Putamen (tissue), 1 donor: ENCODE measurements at regions not wholly inside any gene's neighbourhood (a gene's known extent, or its start where the extent isn't known, plus 50 kb on each side); places are given as distances from the start of the nearest gene placed in this dataset.

ENCODE experiments used
- DNase-seq: peaks from one replicate; pipeline ENCODE4 v3.0.0-alpha.2; 2016; ENCODE audit warnings: low spot score

DNA sequence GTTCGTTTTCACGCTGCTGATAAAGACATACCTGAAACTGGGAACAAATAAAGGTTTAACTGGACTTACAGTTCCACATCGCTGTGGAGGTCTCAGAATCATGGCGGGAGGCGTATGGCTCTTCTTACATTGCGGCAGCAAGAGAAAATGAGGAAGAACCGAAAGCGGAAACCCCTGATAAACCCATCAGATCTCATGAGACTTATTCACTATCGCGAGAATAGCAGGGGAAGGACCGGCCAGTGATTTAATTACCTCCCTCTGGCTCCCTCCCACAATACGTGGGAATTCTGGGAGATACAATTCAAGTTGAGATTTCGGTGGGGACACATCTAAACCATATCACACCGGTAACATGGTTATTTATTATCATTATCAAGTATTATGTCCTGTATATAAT is 2204.5 kb downstream of the ARAP2 start:
- no peak for DNase-seq

DNA sequence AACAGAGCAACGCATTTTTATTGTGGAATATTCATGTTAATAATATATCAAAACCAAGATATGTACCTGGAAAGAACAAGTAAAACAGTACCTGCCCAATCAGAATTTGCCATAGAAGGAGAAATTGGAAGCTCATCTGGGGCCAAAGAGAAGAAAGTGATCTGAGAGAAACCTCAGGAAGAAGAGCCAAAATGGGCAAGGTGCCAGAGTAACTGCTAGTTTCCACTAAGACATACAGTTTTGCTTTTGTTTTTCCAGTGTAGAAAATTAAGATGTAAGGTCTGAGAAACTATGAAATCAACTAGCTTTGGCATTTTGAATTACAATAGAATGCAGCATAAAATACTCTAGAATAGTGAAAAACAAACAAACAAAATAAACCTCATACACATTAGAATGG is 2201.2 kb downstream of the ARAP2 start:
- DNase-seq = no peak

DNA sequence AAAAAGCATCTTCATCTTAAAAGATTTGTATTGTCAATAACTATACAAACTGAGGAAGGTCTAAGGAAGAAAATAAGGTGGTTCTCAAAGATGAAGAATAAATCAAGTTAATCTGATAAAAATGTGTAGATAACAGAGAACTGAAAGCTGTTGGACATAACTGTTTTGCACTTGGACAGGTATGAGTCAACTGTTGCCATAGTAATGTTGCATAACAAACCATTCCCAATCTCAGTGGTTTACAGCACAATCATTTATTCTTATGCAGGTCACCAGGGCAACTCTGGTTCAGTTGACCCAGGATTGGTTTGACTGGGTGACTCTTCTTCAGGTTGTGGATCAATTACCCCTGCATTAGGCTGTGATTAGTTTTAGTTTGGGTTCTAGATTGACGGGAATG is 2197.7 kb downstream of the ARAP2 start:
- DNase-seq = no peak

DNA sequence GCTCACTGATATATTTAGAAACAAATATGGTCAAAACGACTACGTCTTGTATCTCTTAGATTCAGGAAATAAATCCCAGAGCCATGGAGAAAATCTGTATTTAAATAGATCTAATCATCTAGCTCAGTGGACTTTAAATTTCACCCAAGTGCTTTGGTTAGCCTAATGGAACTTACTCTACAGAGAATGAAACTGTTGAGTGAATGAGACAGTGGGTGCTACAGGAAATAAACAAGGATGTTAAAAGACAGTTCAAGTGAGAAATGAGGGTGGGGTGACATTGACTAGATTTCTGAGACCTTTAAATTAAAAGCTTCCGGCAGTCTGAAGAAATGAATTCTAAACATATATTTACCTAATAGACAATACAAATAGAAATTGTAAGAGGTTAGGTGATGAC is 2197.0 kb downstream of the ARAP2 start:
- DNase-seq = no peak

DNA sequence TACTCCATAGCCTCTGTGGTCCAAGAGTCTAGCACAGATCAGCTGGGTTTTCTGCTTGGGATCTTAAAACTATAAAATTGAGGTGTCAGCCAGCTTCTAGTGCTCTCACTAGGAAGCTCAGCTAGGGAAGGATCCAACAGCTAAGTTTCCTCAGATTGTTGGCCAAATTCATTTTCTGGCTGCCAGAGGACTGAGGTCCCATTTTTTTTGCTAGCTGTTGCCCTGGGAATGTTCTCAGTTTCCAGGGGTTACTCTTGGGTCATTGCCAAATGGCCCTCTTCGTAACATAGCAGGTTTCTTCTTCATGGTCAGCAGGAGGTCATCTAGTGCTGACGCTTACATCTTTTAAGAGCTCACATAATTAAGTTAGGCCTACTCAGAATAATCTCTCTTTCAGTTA is 2178.2 kb downstream of the ARAP2 start:
- no peak for DNase-seq

DNA sequence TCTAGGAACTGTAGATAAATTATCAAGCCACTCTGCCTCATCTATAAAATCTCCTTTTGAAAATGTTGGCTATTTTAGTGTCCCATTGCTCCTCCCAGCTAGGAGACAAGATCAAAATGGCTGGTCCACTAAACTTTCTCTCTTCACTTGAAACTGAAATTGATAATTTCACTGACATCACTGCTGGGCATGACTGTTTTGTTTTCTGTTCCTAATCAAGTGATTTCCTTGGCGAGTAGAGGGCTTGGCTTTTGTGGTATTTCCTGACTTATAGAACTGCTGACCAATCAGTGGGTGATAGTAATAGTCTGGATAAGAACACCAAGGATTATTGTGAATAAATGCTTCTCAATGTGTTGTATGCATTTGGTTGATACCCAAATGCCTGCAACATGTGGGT is 2152.9 kb downstream of the ARAP2 start:
- no peak for DNase-seq

DNA sequence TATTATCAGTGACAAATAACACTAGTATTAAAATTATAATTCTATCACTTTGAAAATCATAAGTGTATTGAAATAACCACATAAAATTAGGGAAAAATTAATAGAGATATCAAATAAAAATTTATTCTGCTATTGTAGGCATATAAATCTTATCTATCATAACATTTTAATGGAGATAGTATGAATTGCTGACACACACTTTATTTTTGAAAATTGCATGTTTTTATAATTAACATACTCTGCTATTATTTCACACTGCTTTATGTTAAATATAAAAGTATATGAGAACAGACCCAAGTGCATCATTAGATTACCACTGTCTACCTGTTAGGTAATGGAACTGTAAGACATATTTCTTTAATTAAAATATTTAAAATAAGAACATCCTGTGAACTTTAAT is 2150.2 kb downstream of the ARAP2 start:
- no peak for DNase-seq

DNA sequence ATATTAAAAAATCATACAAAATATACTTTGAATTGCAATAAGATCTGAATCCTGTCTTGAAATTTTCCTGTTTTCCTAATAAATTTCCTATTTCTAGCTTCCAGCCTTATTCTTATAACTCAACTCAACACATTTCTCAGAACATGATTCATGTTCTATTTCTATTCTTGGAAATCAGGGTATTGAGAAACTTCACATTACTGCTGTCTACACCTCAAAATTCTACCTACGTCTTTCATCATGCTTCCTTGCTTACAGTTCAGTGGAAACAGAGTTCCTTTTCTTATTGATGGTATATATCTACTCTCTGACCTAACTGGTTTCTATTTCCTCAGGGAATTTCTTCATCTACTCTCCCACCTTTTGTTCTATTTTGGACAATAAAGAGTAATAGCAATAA is 2139.0 kb downstream of the ARAP2 start:
- DNase-seq = peak; percentile 42

DNA sequence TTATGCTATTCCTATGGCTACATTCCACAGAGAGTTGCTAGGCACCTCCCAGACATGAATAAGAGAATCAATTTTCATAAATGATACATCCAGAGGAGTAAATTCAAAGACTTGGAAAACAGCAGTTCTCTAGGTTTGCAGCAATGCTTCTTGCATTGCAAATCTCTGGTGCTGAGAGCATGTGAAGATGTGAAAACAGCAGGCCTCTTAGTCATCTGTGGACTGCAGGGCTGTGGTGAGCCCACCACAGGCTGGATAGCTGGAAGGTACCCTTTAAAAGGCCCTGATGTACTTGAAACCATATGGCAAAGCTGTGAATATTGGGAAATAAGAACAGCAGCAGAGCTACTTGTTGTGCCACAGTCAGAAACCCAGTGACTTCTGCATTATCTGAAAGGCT is 2135.9 kb downstream of the ARAP2 start:
- no peak for DNase-seq

DNA sequence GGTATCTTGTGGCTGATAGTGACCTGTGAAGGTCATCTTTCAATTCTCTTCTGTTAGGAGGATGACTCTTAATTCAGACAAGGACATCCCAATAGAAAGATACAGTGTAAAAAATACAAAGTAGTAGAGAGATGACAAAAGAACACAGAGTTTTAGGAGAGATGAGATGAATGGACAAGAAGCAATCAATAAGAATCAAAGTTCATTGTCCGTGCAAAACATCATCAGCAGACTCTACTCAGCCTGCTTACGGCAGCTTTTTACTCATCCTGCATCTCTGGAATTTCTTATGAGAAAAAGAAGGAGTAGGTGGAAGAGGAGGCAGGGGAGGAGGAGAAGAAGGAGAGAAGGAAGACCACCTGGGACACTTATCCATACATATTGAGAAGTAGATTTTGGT is 2131.7 kb downstream of the ARAP2 start:
- DNase-seq = no peak

DNA sequence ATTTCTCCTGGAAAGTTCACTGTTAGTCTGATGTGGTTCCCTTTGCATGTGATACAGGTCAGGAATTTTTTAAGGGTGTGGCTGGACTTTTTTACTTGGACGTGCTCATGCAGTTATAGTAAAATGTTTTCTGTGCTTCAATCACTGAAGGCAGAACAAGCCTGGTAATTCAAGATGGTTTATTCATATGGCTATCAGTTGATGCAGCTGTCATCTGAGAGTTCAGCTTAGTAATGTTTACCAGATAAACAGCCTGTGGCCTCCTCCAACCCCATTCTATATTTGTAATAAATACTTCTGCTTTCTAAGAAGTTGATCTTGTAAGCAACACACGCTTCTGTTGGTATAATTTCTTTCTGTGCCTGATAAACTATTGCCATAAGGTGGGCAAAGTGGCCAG is 2105.9 kb downstream of the ARAP2 start:
- DNase-seq = no peak

DNA sequence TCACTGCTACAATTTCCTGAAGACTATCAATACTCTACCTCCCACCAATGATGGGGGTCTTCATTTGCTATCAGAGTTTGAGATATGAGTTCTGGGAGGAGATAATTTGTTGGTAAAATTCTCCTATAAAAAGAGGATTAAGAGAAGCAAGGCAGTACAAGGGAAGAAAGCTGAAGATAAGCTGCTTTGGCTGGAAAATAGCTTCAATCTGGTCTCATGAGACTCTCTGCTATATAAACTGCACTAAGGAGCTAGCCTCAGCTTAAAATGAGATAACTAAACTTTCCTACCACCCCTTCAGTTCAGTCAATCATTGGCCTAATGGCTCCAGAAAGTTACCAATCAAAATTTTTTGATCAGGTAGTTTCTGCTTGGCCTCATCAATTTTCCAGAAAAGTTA is 2105.0 kb downstream of the ARAP2 start:
- no peak for DNase-seq

DNA sequence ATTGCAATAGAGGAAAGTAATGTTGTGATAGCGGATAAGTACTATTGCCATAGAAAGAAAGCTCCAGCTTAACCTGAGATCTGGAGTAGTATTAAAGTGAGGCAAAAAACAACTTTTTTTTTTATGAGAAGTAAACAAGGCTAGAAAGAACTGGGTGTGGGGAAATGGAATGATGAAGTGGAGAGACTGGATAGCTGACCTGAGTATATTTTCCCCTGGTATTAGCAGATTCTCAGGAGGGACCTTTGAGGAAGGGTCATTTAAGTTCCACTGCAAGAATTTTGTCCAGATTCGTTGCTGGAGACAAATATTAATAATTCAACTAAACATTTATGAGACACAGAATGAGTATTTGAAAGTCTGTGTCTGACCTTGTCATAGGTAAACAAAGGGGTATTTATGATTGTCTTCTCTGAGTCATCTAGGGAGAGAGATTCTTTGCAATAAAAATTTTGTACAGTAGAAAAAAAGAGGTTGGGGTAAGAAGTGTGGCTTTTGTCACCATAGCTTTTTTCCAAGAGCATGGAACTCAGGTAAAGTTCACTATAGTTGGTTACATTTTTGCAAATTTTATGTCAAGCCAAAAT is 2095.9 kb downstream of the ARAP2 start:
- DNase-seq = no peak

DNA sequence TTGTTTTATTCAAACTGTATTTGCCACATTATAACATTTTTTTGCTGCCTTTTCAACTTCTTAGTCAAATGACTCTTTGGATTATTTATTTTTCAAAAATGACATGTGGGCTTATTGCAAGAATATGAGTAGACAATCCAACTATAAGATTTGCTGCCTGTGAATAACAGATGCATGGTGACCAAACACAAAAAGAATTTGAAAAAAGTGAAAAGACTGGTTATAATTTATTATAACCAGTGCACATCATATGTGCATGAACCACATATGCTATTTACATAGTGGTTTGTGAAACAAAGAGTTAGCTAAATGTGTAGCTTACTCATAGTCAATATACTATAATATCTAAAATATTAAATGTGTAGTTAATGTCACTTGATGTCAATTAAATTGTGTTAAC is 2086.8 kb downstream of the ARAP2 start:
- no peak for DNase-seq

DNA sequence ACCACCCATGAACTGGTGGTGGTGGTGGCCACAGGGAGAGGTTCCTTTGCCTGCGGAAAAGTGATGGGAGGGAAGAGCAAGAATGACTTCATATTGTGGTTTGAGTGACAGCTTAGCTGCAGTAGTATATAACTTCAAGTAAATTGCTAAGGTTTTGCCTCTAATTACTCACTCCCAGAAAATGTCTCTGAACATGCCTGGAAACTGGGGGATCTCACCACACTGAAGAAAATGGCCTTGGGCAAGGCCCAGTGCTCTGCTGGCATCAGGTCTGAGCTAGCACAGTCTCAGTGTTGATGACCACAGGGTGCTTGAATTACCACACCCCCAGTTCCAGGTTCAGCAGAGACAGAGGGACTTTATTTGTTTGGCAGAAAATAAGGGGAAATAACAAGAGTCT is 2085.4 kb downstream of the ARAP2 start:
- no peak for DNase-seq

DNA sequence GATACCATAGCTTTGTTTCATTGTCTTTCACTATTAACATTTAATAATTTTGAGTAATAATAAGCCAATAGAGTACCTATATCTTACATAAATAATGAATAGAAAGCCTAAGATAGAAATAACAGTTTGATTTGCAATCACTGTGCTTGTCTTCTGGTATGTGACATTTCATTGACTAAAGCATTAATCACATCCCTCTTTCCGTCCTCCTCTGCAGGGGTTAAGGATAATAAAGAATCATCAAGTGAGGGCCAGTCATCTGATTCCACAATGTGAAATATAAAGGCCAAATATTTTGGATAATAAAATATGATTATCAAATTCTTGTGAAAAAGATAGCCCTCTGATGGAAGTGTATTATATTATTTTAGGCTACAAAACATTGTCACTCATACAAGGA is 2073.4 kb downstream of the ARAP2 start:
- DNase-seq = no peak

DNA sequence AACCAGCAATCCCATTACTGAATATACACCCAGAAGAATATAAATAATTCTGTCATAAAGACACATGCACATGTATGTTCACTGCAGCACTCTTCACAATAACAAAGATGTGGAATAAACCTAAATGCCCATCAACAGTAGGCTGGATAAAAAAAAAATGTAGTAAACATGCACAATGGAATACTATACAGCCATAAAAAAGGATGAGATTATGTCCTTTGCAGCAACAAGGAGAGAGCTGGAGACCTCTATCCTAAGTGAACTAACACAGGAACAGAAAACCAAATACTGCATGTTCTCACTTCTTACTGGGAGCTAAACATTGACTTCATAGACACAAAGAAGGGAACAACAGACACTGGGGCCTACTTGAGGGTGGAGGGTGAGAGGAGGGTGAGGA is 2067.7 kb downstream of the ARAP2 start:
- DNase-seq = no peak

DNA sequence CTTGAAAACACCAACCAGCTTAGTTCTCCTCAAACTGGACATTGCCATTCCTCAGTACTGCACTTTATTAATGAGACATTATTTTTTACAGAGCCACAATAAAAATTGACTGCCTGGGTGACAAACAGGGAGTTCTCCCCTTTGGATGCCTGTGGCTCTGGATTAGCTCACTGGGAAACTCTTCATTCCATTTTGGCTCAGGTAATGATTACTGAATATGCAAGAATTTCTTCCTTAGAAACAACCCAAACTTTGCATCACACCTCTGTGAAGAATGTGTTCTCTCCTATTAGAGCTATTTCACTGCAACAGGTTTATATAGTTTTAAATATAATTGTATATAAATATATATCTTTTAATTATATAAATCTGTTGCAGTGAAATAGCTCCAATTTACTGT is 2065.8 kb downstream of the ARAP2 start:
- DNase-seq = no peak

DNA sequence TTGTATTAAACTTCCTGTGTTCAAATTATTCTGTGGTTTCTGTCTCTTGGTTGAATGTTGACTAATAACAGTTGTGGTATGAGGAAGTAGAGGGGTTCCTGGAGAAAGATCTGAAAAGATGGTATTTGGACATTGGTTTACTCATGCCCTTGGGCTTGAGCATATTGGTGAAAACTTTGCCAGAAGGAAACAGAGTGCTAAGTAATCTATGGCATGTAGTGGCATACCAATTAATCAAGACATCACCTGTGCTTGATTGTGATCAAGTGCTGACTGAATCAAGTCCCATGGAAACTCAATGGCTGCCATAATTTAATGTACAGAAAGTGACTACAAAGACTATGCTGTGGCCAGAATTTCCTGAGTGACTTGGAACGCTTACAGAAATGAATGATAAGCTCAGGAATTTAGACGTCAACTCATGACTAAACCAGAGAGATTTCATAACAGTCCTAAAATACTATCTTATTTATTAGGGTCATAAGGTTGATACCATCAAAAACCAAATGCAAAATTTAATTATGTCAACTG is 2062.9 kb downstream of the ARAP2 start:
- no peak for DNase-seq

DNA sequence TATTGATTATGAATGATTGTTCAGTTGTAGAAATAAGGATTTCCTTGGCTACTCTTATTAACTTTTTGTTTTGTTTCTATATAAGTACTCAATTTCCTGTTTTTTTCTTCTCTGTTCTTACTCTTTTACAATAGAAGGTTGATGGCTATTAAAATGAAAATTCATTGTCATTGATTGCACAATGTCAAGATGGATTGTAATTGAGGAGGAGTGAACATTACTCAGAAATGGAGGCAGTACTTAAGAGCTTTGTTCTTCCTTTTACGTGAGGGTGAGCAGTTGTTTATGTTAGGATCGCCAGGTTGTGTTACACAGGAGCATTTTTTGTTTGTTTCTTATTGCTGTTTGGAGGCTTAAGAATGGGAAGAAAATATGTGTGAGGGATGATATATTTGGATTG is 2062.4 kb downstream of the ARAP2 start:
- no peak for DNase-seq

DNA sequence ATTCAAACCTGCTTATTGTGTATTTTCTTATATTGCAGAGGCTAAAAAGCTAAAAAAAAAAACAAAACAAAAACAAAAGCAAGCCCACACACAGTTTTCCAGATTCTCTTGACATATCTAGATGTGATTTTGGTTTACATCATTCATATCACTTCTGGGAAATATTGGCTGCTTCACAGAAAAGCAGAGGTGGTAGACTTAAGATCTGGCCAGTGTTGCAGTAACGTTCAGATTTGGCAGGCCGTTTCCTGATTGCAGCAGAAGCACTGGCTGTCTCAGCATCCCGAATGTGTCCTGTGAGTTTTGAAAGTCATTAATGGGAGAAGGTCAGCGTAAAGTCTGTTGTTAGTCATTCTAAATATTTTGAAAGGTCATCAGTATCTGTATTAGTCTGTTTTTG is 2062.0 kb downstream of the ARAP2 start:
- DNase-seq = no peak

DNA sequence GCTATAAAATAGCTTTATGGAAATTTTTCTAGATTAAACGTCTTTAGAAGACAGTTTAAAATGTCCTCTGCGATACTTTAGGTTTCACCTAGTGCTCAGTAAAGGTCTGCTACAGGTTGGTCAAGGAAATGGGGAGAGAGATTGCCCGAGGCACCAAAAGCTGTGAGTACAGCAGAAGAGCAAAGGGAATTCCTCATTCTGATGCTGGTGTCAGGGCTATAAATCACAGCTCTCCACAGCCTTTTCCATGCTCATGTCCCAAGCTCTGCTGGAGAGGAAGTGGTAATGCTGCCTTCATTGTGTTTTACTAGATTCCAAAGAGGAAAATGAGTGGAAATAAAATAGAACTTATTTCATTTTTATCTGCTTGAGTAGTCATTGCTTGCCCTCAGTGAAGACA is 2060.4 kb downstream of the ARAP2 start:
- no peak for DNase-seq

DNA sequence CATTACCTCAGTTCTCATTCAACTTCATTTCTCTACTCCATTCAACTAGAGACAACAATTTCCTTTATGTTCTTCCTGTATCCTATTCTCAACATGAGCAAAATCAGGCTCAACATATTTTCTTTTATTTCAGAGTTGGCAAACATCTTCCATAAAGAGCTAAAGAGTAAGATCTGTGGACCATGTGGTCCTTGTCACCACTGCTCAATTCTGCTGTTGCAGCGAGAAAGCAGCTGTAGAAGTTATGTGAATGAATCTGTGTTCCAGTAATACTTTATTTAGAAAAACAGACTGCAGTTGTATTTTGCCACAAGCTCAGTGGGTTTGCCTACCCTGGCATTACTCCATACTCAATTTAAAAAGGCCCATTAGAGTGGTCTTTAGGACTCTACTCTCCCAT is 2057.3 kb downstream of the ARAP2 start:
- no peak for DNase-seq

DNA sequence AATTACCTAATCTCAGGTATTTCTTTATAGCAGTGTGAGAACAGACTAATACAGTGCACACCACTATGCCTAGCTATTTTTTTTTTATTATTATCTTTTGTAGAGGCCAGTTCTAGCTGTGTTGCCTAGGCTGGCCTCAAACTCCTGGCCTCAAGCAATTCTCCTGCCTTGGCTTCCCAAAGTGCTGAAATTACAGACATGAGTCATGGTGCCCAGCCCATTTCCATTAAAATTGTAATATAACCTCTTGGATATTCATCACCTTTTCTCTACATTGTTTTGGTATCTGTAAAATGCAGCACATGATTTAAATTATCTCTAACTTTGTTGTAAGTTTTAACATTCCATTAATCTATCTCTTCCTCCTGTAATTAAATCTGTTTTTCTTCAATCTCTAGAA is 2052.9 kb downstream of the ARAP2 start:
- no peak for DNase-seq
